K562 (cell line): ENCODE measurements at regions not wholly inside any gene's neighbourhood (a gene's known extent, or its start where the extent isn't known, plus 50 kb on each side); places are given as distances from the start of the nearest gene placed in this dataset.

Experiments used
- CTCF ChIP-seq, 3 experiments: IDR thresholded peaks in 2 of 3; conservative IDR thresholded peaks in 1 of 3; 2 replicates each; pipeline ENCODE4 v1.5.1; 2011 to 2012; ENCODE audit warnings: low read length in 3 of 3, mild to moderate bottlenecking in 3 of 3, control low read depth in 2 of 3, improper control_type of control experiment in 1 of 3, inconsistent platforms in 1 of 3, low read depth in 1 of 3, mixed read lengths in 1 of 3, moderate library complexity in 1 of 3; ENCODE audit not compliant: insufficient read depth in 2 of 3
- E2F6 ChIP-seq, 2 experiments: IDR thresholded peaks; 2 replicates each; pipeline ENCODE4 v1.6.1; 2011; ENCODE audit warnings: borderline replicate concordance in 1 of 2, control low read depth in 1 of 2, low read depth in 1 of 2, low read length in 1 of 2, mild to moderate bottlenecking in 1 of 2, mixed read lengths in 1 of 2, moderate library complexity in 1 of 2; ENCODE audit not compliant: insufficient read depth in 1 of 2, insufficient read length in 1 of 2, poor library complexity in 1 of 2, severe bottlenecking in 1 of 2; ENCODE audit errors: extremely low read depth in 1 of 2
- EP300 ChIP-seq: IDR thresholded peaks from 2 replicates; pipeline ENCODE4 v1.6.1; 2012; ENCODE audit warnings: low read length, improper control_type of control experiment
- ERF ChIP-seq: fragments of 450-650 bp; formaldehyde crosslinking; IDR thresholded peaks from 2 replicates; pipeline ENCODE4 v1.4.0; 2020; ENCODE audit warnings: mild to moderate bottlenecking, mixed read lengths
- HOMEZ ChIP-seq: fragments of 250-450 bp; sonication (Bioruptor Pico); IDR thresholded peaks from 2 replicates; pipeline ENCODE4 v1.4.0; 2020; ENCODE audit warnings: mild to moderate bottlenecking, moderate library complexity
- MAZ ChIP-seq, 2 experiments: fragments of 450-650 bp in 1 of 2; sonication (generic) in 1 of 2; formaldehyde crosslinking; IDR thresholded peaks in 1 of 2; conservative IDR thresholded peaks in 1 of 2; 2 replicates each; pipeline versions ENCODE4 v1.4.0 to v1.5.0; 2020; ENCODE audit warnings: mild to moderate bottlenecking in 1 of 2, missing genetic modification reagents in 1 of 2
- POLR3A ChIP-seq: IDR thresholded peaks from 2 replicates; pipeline ENCODE4 v1.6.1; 2011; ENCODE audit warnings: borderline replicate concordance, mild to moderate bottlenecking, moderate library complexity; ENCODE audit not compliant: insufficient read length, insufficient read depth; ENCODE audit errors: extremely low read depth
- SP1 ChIP-seq: sonication (generic); formaldehyde crosslinking; IDR thresholded peaks from 2 replicates; pipeline ENCODE4 v1.8.1; 2022; ENCODE audit warnings: mild to moderate bottlenecking, missing genetic modification reagents
- SRSF1 ChIP-seq: fragments of 200-400 bp; formaldehyde crosslinking; IDR thresholded peaks from 2 replicates; pipeline ENCODE4 v1.6.1; 2017; ENCODE audit warnings: mild to moderate bottlenecking, low read depth, low read length, moderate library complexity
- TAF1 ChIP-seq: IDR thresholded peaks from 2 replicates; pipeline ENCODE4 v1.6.1; 2011; ENCODE audit warnings: mild to moderate bottlenecking, low read length, moderate library complexity; ENCODE audit not compliant: insufficient read depth, control insufficient read depth, severe bottlenecking; ENCODE audit errors: extremely low read depth
- TEAD4 ChIP-seq, 2 experiments: sonication (generic) in 1 of 2; formaldehyde crosslinking in 1 of 2; IDR thresholded peaks; 2 replicates each; pipeline versions ENCODE4 v1.6.1 to v1.8.0; 2012 to 2022; ENCODE audit warnings: borderline replicate concordance in 1 of 2, inconsistent platforms in 1 of 2, low read length in 1 of 2, mild to moderate bottlenecking in 1 of 2, missing genetic modification reagents in 1 of 2
- ZFX ChIP-seq: sonication (generic); formaldehyde crosslinking; IDR thresholded peaks from 2 replicates; pipeline ENCODE4 v1.8.0; 2022; ENCODE audit warnings: mild to moderate bottlenecking, missing genetic modification reagents, moderate library complexity
- ZNF407 ChIP-seq: fragments of 450-650 bp; IDR thresholded peaks from 2 replicates; pipeline ENCODE4 v1.6.1; 2016; ENCODE audit warnings: low read depth

GRCh38 chr5:2427983-2428382 lies 323.5 kb downstream of the IRX2 start:
- TF ChIP-seq ERF (CRISPR knock-in tag) (no peak), POLR3A (no peak), TAF1 (no peak), SRSF1 (no peak), SP1 (no peak), ZNF407 (no peak), MAZ (CRISPR knock-in tag; conservative IDR thresholded peaks at IDR 0.05 in 1 of 2, IDR thresholded peaks at IDR 0.05 in 1 of 2) (no peak), TEAD4 (IDR thresholded peaks at IDR 0.05; ENCODE audit: low read length) (no peak), TEAD4 (CRISPR knock-in tag; IDR thresholded peaks at IDR 0.05; ENCODE audit: borderline replicate concordance) (no peak), ZFX (CRISPR knock-in tag) (no peak), E2F6 (IDR thresholded peaks at IDR 0.05; ENCODE audit: borderline replicate concordance in 1 of 2, extremely low read depth in 1 of 2, insufficient read depth in 1 of 2, insufficient read length in 1 of 2, low read depth in 1 of 2, low read length in 1 of 2, poor library complexity in 1 of 2, severe bottlenecking in 1 of 2) (no peak), CTCF (IDR thresholded peaks at IDR 0.05 in 2 of 3, conservative IDR thresholded peaks at IDR 0.05 in 1 of 3; ENCODE audit: insufficient read depth in 2 of 3, low read depth in 1 of 3, low read length in 3 of 3) (no peak), HOMEZ (CRISPR knock-in tag) (no peak), EP300 (no peak)
